ENCODE measurements at regions not wholly inside any gene's neighbourhood (a gene's known extent, or its start where the extent isn't known, plus 50 kb on each side); places are given as distances from the start of the nearest gene placed in this dataset.

DNA sequence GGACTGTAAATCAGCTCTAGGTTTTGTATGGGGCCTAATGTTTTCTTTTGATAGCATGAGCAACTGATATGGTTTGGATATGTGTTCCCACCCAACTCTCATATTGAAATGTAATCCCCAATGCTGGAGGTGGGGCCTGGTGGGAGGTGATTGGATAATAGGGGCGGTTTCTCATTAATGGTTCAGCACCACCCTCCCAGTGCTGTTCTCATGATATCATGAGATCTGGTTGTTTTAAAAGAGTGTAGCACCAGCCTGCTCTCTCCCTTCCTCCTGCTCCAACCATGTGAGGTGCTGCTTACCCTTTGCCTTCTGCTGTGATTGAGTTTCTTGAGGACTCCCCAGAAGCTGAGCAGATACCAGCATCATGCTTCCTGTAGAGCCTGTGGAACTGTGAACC is 140.2 kb upstream of the SKOR2 start:
- ATAC-seq (no peak), FAIRE-seq (no peak)
- intact Hi-C loops (cut with DNase I) = loop anchor here in 1 of 3 donors (10.0 kb wide), 1 partner anchor 353 kb away; no protein-coding TSS in a partner anchor

GRCh38 chr18:47390410-47391024 is 139.1 kb upstream of the SKOR2 start:
- DNase-seq (no peak), FAIRE-seq (no peak), ATAC-seq (no peak)
- intact Hi-C loops (cut with DNase I) = loop anchor here in 1 of 3 donors (10.0 kb wide), 1 partner anchor 354 kb away; no protein-coding TSS in a partner anchor
- H3K9me3 ChIP-seq = no peaks in the 10 kb centered on the region
- no peak overlapping the region for H3K27ac ChIP-seq
- H3K27me3 ChIP-seq = no peaks in the 10 kb centered on the region
- H3K4me3 ChIP-seq = no peak overlapping the region
- TF ChIP-seq CTCF (IDR thresholded peaks at IDR 0.05) = no peak
- H3K36me3 ChIP-seq = no peaks in the 10 kb centered on the region
- H3K4me1 ChIP-seq = no peaks in the 10 kb centered on the region
- WGBS, 2 donors = 59 to 61% methylated on average over 3 of the region's 3 CpGs

More for the DNA sequence above, 140.2 kb upstream of the SKOR2 start:
- Histone ChIP-seq H3K36me3 (no peaks in the 10 kb centered on the region), H3K27ac (no peak overlapping the region), H3K4me1 (no peaks in the 10 kb centered on the region), H3K9me3 (no peaks in the 10 kb centered on the region), H3K27me3 (no peaks in the 10 kb centered on the region), H3K4me3 (no peak overlapping the region)
- TF ChIP-seq CTCF (IDR thresholded peaks at IDR 0.05) = no peak
- DNase-seq = no peak
- WGBS, 2 donors = 87 to 89% methylated on average over 1 of the region's 1 CpG

DNA sequence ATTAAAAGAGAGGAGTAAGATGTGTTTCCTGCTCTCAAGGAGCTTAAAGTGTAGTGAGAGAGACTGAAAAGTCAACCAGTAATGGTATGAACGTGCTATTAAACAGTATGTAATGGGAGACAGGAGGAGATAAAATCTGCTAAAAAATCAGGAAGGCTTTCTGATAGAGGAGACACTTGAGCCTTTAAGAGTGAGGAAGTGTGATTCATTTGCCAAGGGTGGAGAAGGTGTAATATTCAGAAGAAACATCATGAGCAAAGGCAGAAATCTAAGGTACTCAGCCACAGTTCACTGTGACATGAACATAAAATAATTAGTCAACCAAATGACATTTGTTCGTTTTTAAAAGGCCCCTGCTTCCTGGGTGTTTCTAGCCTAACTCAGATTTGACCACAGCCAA is 137.8 kb upstream of the SKOR2 start:
- no peak for TF ChIP-seq CTCF (IDR thresholded peaks at IDR 0.05)
- Histone ChIP-seq H3K36me3 (no peaks in the 10 kb centered on the region), H3K27ac (no peak overlapping the region), H3K4me1 (no peaks in the 10 kb centered on the region), H3K9me3 (no peaks in the 10 kb centered on the region), H3K4me3 (no peak overlapping the region), H3K27me3 (no peaks in the 10 kb centered on the region)
- FAIRE-seq = no peak
- WGBS, 2 donors = 26 to 31% methylated on average over 2 of the region's 2 CpGs
- ATAC-seq = no peak
- no peak for DNase-seq
- intact Hi-C loops (cut with DNase I) = no loop called here

- DNase-seq (no peak), ATAC-seq (no peak), FAIRE-seq (no peak)
- Histone ChIP-seq H3K27me3 (no peaks in the 10 kb centered on the region), H3K36me3 (no peaks in the 10 kb centered on the region), H3K4me1 (no peaks in the 10 kb centered on the region), H3K27ac (no peak overlapping the region), H3K9me3 (no peaks in the 10 kb centered on the region), H3K4me3 (no peak overlapping the region)
- TF ChIP-seq CTCF (IDR thresholded peaks at IDR 0.05) = no peak
- intact Hi-C loops (cut with DNase I) = no loop called here
These were observed 136.4 kb upstream of the SKOR2 start for GRCh38 chr18:47387864-47388263.

DNA sequence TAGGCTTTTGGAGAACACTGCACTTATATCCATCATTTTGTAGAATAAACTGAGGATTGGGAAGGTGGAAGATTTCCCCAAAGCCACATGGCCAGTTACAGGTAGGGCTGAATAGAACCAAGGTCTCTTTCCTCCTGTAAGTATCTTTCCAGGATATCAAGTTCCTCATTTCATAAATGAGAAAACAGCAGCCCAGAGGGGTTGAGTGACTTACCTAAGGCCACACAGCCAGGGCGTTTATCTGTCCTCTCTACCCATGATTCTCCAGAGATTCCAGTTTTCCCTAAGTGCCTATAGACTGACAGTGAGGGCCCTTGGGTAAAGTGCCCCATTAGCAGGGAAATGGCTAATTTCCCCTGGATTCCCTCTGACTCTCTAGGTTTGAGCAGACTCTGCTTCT is 132.3 kb upstream of the SKOR2 start:
- Histone ChIP-seq H3K4me3 (no peak overlapping the region), H3K36me3 (no peaks in the 10 kb centered on the region), H3K4me1 (no peaks in the 10 kb centered on the region), H3K27ac (no peak overlapping the region), H3K9me3 (no peaks in the 10 kb centered on the region), H3K27me3 (no peaks in the 10 kb centered on the region)
- FAIRE-seq = no peak
- no peak for TF ChIP-seq CTCF (IDR thresholded peaks at IDR 0.05)
- DNase-seq = no peak
- intact Hi-C loops (cut with DNase I) = no loop called here
- no peak for ATAC-seq
- 54 to 61% methylated on average over 1 of the region's 1 CpG for WGBS, 2 donors
